ENCODE measurements at regions not wholly inside any gene's neighbourhood (a gene's known extent, or its start where the extent isn't known, plus 50 kb on each side); places are given as distances from the start of the nearest gene placed in this dataset.

DNA sequence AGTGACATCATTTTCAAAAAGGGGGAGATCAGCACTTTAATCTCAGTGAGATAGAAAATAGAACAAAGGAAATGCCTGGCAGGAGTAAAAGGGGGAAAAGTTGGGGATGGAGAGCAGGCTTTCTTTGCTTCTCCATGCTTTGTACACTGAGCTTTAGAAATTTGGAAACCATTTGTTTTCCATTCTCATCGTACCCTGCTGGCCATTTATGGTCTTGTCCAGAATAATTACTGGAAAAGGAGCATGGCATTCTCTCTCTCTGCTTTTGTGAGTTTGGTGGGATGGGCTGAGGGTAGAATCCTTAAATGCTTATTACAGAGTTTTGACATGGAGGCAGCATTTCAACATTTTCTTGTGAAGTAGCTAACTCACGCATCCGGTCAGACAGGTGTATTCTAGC, 104.4 kb upstream of the FLRT2 start:
- Histone ChIP-seq H3K36me3 (no peaks in the 10 kb centered on the region), H3K27me3 (no peaks in the 10 kb centered on the region), H3K4me3 (replicated peaks in 1 of 3) (no peak overlapping the region), H3K9me3 (no peaks in the 10 kb centered on the region), H3K27ac (no peak overlapping the region), H3K4me1 (no peaks in the 10 kb centered on the region)
- intact Hi-C loops (cut with DNase I), result no loop called here
- DNase-seq, result no peak
- WGBS, 2 donors, result 90 to 92% methylated on average over 3 of the region's 3 CpGs
- TF ChIP-seq, protein P1, sequence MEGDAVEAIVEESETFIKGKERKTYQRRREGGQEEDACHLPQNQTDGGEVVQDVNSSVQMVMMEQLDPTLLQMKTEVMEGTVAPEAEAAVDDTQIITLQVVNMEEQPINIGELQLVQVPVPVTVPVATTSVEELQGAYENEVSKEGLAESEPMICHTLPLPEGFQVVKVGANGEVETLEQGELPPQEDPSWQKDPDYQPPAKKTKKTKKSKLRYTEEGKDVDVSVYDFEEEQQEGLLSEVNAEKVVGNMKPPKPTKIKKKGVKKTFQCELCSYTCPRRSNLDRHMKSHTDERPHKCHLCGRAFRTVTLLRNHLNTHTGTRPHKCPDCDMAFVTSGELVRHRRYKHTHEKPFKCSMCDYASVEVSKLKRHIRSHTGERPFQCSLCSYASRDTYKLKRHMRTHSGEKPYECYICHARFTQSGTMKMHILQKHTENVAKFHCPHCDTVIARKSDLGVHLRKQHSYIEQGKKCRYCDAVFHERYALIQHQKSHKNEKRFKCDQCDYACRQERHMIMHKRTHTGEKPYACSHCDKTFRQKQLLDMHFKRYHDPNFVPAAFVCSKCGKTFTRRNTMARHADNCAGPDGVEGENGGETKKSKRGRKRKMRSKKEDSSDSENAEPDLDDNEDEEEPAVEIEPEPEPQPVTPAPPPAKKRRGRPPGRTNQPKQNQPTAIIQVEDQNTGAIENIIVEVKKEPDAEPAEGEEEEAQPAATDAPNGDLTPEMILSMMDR (IDR thresholded peaks at IDR 0.05), result no peak
- TF ChIP-seq POLR2A (IDR thresholded peaks at IDR 0.05), result no peak

DNA sequence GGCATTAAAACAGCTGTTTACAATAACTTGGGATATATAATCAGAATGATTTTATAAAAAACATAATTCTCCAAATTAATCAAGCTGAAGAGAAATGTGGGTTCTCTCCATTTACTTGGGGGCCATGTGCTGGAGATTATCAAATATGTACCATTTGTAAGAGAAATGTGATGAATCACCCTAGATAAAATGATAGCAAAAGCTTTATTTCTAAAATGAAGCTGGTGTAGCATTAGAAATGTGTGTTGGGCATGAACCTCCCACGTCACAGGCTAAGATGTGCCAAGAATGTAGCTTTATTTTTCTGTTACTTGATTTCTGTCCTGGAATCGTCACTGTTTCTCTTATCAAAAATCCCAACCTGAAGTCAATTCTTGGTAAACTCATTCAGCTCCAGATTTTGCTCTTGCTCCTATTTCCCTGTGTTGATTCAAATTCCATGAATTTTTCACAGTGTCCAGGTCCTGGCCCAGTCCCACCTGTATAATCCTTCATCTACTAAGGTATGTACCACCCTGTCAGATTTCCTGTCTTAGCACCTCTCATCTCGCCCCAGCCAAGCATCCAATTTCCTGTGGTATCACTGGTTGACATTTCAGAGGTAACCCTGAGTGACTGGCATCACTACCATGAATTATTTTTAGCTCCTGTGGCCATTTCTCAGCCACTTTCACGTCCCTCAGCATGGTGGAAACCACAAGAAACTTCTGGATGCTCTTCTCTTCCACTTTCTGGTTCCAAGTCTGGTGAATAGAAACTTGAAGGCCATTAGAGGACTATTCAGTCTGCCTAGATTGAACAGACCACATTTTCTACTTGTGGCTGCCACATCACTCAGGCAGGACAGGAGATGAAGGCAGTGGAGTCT, 103.6 kb upstream of the FLRT2 start:
- intact Hi-C loops (cut with DNase I), result no loop called here
- 88 to 94% methylated on average over 4 of the region's 4 CpGs for WGBS, 2 donors
- Histone ChIP-seq H3K27ac (no peak overlapping the region), H3K4me3 (replicated peaks in 1 of 3) (no peak overlapping the region), H3K27me3 (no peaks in the 10 kb centered on the region), H3K9me3 (no peaks in the 10 kb centered on the region), H3K4me1 (no peaks in the 10 kb centered on the region), H3K36me3 (no peaks in the 10 kb centered on the region)
- no peak for DNase-seq
- TF ChIP-seq, protein P1 (IDR thresholded peaks at IDR 0.05), result no peak
- TF ChIP-seq POLR2A (IDR thresholded peaks at IDR 0.05), result no peak

DNA sequence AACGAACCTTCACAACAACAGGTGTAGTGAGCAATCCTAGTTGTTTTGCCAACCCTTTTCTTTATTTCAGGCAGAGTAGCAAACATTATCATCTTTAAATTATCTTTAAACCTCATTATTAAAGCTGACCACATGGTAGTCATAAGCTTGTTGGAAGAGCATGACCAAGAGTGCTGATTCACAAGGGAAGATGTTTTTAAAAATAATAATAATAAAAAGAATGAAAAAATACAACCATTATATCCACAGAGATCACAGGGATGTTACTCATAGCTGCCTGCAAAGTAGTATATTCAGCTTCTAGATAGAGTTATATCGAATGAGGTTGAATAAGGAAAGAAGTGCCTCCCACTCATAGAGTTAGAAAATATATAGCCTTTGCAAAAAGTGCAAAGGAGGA, 101.0 kb upstream of the FLRT2 start:
- TF ChIP-seq POLR2A (IDR thresholded peaks at IDR 0.05), result no peak
- TF ChIP-seq, protein P1 (IDR thresholded peaks at IDR 0.05), result no peak
- WGBS, 2 donors, result 87 to 88% methylated on average over 2 of the region's 2 CpGs
- Histone ChIP-seq H3K4me1 (no peaks in the 10 kb centered on the region), H3K27me3 (no peaks in the 10 kb centered on the region), H3K36me3 (no peaks in the 10 kb centered on the region), H3K27ac (no peak overlapping the region), H3K9me3 (no peaks in the 10 kb centered on the region), H3K4me3 (replicated peaks in 1 of 3) (no peak overlapping the region)
- intact Hi-C loops (cut with DNase I), result no loop called here
- DNase-seq, result no peak

DNA sequence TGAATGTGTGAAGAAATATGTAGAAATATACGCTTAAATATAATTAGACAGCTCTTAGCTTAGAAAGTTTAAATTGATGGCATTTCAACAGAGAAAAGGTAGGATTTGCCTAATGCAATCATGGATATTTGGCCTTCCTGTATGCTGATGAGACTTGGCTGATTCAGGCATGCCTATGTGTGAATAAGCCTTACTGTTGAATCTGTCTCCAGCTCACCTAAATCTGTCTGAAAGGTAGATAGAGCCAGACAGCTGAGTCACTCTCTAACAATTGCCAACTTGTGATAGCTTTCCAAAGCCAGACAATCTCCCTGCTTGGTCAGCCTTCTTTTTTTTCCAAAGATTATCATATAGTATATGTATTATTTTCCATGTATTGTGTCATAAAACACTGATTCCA, 92.8 kb upstream of the FLRT2 start:
- 95 to 98% methylated on average over 1 of the region's 1 CpG for WGBS, 2 donors
- no peak for DNase-seq
- Histone ChIP-seq H3K4me1 (no peaks in the 10 kb centered on the region), H3K27me3 (no peaks in the 10 kb centered on the region), H3K4me3 (replicated peaks in 1 of 3) (no peak overlapping the region), H3K9me3 (no peaks in the 10 kb centered on the region), H3K27ac (no peak overlapping the region), H3K36me3 (no peaks in the 10 kb centered on the region)
- intact Hi-C loops (cut with DNase I), result no loop called here
- no peak for TF ChIP-seq POLR2A (IDR thresholded peaks at IDR 0.05)
- TF ChIP-seq, protein P1 (IDR thresholded peaks at IDR 0.05), result no peak

DNA sequence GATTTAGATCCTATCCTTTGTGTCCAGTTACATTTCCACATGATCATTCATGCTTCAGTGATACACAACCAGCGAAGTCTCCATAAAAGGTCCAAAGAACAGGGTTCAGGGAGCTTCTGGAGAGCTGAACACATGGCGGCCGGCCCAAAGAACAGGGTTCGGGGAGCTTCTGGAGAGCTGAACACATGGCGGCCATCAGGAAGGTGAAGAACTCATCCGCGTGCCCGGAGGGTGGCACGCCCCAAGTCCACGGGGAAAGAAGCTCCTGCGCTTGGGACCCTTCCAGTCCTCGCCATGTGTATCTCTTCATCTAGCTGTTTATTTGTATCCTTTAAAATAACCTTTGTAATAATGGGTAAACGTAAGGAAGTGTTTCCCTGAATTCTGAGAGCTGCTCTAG, 91.9 kb upstream of the FLRT2 start:
- Histone ChIP-seq H3K4me1 (no peaks in the 10 kb centered on the region), H3K27me3 (no peaks in the 10 kb centered on the region), H3K36me3 (no peaks in the 10 kb centered on the region), H3K9me3 (no peaks in the 10 kb centered on the region), H3K27ac (no peak overlapping the region), H3K4me3 (replicated peaks in 1 of 3) (no peak overlapping the region)
- WGBS, 2 donors, result 92 to 95% methylated on average over 13 of the region's 13 CpGs
- intact Hi-C loops (cut with DNase I), result no loop called here
- no peak for TF ChIP-seq POLR2A (IDR thresholded peaks at IDR 0.05)
- TF ChIP-seq, protein P1 (IDR thresholded peaks at IDR 0.05), result no peak
- DNase-seq, result no peak
